ENCODE measurements at regions not wholly inside any gene's neighbourhood (a gene's known extent, or its start where the extent isn't known, plus 50 kb on each side); places are given as distances from the start of the nearest gene placed in this dataset.

DNA sequence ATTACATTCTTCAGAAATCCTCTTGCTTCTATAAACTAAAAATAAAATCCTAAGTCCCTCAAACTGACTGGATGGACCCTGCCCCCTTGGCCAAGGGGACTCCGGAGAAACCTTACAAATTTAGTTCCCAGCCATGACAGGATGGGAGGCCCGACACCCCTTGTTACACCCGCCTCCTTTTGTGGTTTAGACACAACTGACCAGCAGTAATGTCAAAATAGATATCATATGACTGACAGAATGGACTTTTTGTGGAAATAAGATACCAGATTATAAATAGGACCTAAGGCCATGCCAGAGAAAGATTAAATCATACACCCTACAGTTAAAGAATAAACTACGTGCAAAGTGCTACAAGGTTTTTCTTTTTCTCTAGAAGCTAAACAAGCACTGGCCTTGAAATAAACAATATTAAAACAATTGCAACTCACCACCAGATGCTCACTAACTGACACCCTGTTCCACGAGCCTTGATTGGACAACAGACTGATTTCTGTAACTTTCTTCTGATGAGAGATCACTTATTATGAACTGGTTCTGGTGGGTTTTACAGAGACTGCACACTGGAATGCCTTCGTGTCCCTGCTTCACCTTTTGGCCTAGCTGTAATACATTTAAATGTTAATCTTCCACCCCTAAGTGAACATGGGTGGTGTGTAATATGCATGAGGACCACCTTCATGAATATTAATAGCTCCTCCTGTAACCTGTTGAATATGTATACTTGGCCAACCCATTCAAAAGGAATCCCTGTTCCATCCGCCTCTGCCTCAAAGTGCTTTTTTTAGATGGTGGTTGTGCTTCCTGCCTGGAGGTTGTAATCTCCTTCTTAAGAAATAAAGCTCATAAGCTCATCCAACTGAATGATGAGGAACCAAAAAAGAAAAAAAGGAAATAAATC lies 99.6 kb downstream of the ODF2L start:
- no peak for DNase-seq

DNA sequence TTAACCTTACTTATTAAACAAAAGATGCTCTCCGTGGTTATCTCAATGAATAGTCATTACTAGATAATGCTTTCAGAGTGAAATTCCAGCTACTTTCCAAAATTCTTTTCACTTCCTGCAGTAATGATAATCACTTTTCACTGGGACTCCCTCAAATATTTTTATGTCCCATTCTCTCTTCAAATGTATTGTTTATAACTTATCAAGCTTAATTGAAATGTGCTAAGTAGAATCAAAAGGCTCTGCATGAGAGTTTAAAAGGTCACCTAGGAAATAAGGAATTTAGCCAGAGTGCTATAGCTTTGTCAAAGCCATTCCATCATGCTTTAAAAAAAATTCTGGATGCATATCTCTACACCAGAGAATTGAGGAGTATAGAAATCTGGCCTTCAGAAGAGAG lies 106.4 kb downstream of the ODF2L start:
- no peak for DNase-seq

DNA sequence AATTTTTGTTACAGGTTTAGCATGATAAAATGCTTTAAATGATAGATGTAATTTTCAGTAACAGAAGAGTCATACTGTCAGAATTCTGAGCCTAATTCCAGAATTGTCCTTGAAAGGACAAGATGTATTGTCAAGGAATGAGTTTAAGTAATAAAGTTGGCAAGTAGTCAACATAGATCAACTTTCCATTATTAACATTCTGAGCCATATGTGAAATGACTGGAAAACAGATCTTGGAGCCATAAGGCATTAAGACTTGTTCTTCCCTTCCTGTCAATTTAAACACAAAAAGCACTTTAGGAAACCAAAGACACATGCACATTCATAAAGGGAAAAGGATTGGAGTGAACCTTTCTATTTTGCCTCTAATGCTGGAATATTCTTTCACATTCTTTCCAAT lies 107.0 kb downstream of the ODF2L start:
- DNase-seq = no peak

DNA sequence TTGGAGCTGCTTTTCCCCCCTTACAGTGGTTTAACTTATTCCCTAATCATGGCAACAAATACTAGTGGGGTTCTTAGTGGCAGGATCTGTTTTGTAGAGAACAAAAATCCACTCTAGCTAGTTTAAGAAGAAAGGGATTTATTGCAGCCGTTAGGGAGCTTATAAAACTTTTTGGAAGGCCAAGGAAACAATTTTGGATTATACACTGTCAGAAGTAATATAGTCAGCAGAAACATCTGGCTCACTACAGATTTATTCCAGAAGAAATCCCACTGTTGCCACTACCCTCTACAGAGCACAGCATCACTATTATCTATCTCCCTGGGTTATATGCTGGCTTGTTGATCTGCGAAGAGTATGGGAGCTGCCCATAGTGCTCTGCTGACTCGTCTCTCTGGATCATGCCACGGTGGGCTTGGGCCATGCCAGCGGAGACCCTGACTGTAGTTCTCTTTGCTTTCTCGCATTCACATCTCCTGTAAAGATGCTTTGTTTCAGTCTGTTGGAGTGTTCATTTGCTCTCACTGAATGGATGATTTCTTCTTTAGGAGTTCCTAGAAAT lies 107.5 kb downstream of the ODF2L start:
- DNase-seq = no peak

DNA sequence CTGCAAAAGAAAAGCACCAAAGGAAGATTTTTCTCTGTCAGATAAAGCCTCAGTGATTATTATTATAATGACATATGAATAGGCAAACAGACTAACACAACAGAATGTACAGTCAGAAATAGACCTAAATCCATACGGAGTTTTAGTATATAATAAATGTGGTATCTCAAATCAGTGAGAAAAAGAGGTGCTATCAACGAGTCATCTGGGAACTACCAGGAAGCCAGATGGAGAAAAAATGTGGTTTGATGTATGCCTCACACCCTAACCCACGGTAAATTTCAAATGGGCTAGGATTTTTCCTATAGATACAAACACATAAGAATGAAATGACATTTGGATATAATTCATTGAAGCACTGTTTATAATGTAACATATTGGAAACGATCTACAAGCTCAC lies 110.3 kb downstream of the ODF2L start:
- DNase-seq = no peak

DNA sequence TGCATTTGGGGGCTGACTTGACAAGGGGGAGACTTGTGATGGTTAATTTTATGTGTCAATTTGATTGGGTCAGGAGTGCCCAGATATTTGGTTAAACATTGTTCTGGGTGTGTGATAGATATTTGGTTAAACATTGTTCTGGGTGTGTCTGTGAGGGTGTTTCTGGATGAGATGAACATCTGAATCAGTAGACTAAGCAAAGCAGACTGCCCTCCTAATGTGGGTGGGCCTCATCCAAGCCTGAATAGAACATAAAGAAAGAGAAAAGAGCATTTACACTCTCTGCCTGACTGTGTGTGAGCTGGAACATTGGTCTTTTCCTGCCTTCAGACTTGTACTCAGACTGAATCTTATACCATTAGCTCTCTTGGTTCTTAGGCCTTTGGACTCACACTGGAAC lies 113.5 kb downstream of the ODF2L start:
- DNase-seq = no peak

DNA sequence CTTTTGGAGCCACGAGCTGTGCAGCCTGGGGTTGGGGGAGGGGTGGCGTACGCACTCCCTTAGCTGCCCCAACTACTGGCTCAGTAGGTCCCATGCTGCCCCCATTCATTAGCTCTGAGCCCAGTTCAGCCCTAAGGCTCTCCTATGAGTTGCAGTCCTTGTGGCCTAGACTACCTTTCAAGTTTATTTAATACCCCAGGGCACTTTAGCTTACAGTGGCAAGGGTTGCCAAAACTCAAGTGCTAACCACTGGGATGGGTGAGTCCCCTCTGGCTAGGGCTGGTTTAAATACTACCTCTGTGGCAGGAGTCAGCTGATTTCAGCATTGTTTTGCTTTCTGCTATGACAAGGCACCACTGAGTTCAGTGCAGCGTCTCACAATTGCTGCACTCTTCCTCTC lies 118.2 kb downstream of the ODF2L start:
- no peak for DNase-seq

DNA sequence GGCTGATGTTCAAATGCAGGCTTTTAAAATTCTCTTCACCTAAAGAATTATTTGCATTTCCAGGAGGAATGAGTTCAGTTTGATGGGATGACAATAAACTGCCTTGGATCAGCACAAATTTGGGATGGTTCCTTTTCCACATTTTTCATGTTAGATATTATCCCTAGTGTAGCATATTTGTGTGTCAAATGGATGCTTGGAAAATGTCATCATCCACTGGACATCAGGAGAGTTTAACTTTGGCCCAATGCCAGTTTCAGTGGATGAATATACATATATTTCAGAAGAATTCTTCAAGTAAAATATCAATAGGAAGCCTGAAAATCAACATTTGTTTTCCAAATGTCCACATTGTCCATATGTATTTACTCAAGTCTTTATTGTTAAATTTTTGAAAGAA lies 116.5 kb upstream of the COL24A1 start:
- DNase-seq = no peak

DNA sequence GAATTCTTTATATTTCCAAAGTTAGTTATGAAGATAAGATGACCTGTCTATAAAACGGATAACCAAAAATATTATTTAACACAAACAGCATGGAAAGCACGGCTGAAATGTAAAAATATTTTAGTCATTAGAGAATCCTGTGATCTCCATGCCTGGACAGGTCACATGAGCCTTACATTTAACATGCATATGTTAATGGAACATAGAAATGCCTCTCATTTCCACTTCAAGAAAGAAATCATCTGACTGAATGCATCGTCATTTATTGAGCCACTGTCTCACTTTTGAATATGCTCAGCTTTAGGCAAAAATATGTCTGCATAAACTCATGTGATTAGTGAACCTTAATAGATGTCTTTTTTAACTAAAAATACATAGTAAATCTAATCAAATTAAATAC lies 115.5 kb upstream of the COL24A1 start:
- DNase-seq = no peak

DNA sequence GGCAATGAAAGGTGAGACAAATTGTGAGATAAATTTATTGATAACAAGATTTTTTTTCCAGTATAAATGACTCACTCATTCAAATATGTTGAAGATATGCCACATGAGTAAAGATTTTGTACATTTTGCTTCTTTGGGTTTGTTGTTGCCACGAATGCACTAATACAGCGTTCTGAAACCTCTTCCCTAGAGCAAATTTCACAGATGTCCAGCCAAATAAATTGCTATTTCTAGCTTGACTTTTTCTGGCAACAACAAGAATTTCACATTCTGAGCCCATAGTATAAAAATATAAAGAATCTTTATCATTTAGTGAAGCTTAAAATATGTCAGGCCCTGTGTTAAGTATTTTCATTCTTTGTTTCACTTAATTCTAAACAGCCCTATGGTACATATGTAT lies 114.5 kb upstream of the COL24A1 start:
- no peak for DNase-seq

DNA sequence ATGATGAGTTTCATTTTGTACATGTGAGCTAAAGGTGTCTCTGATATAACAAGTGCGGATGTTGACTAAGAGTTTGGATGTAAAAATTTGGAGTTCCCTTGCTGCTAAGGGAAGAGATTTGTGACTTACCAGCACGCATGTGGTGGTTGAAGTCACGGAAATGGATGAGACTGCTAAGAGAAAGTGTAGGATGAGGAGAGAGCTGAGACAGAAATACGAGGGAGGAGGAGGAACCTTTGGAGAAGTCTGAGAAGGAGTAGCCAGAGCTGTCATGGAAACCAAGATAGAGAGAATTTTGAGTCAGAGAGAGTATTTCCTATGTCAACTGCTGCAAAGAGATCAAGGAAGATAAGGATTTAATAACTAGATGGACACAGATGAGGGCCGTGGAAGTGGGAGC lies 106.5 kb upstream of the COL24A1 start:
- no peak for DNase-seq

DNA sequence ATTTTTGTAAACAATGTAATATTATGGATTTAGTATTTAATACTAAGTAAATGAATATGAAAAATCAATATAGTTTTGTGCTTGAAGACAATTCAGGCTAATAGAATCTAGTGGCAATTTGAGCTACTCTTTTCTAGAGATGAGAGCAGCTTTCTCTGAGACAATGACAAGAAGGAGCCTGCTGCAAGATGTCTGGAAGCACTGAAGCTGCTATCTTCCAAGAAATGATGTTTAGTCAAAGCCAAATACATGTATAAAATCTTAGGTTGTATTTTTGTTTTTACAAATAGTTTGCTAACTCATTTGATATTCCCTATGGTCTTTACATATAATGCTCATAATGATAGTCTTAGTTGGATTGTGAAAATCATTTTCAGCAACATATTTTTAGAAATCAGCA lies 103.9 kb upstream of the COL24A1 start:
- DNase-seq = no peak

DNA sequence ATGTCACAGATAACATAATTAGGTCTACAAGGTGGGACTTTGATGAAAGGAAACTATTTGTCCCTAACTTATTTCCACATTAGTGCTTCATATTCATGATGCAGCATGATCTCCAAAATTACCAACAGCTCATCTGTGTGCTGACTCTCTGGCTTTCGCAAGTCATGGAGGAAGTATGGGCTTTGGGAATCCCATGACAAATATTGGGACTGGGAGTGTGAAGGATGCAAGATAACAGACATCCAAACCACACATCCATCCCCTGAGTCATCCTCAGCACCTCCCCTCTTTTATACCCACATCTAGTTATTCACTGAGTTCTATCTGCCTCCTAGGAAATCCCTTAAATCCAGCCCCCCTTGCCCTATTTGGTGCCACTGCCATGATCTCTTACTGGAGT lies 102.8 kb upstream of the COL24A1 start:
- DNase-seq = no peak

DNA sequence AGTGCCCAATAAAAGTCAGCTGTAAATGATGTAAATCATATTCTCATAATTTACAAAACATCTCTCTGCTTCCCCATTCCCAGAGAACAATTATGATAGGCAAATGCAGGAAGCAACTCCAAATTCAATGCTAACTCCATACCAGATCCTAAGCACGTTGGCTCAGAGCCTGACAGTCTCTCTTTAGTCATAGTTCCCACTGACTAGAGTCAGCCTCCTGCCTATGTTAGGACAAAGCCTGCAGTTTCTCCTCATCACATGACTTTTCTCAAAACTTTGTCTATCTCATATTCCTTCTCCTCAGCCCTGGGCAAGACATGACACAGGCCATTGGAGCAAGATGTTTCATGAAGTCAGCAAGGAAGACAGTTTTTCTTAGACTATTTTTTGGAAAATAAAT lies 101.5 kb upstream of the COL24A1 start:
- DNase-seq = no peak

DNA sequence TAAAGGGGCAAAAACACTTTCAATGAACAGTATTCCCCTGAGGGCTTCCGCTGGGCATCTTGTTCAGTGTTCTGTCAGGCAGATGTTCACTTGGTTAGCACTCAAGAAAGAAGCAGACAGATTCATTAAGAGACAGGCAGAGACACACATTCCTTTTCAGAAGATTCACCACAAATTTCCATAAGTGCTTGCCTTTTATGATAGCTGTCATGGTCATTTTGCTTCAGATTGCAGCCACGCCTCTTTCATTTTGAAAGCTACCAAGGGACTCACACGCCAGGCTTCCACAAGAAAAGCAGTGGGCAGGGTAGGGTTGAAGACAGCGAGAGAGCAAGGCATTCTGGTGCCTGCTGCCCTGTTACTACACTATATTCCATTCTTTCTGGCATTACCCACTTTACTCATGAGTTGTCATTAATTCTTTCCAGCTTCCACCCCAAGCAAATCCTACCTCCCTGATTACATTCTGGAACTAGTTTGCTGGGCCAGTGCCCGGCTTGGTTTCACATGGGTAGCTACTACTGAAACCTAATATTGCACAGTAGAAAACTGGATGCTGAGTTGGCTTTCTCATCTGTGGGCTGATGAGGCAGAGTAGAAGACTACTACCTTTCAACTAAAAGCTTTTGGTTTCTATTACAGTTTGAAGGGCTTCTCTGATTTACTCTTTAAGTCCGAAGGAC lies 91.2 kb upstream of the COL24A1 start:
- peak; percentile 96 for DNase-seq

DNA sequence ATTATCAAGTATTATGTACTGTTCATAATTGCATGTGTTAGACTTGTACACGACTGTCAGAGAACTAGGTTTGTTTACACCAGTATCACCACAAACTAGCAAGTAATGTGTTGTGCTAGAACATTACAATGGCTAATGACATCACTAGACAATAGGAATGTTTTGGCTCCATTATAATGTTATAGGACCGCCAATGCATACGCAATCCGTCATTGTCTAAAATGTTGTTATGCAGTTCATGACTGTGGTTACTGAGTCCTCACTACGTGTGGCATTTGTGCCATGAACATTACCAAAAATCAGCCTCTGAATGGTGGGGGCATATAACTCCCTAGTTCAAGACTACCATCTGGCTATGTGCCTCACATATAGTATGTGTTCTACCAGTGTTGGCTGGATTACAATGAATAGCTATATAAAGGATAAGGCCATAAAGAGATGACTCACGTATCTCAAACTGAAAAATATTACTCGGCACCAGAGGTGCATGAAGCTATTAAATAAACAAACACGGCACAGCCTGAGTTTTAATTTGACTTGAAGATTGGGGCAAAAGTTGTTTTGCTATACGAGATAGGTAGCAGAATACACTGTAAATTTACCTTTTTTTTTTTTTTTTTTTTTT lies 89.1 kb upstream of the COL24A1 start:
- no peak for DNase-seq

DNA sequence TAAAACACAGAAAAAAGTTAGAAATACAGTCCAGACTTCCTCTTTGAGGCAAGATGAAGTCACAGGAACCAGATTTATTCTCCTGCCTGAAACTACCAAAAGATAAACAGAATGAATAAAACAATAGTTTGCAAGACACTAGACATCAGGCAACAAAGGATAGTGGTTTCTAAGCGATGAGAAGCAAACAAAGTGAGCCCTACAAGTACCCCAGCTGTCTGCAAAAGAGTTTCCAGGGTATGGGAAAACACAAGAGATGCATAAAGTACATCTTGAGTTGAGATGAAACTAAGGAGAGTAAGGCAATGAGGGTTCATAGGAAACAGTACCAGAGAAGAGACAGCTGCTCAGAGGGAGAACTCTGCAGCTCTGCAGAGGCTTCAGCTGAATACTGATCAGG lies 83.3 kb upstream of the COL24A1 start:
- DNase-seq = peak; percentile 62

DNA sequence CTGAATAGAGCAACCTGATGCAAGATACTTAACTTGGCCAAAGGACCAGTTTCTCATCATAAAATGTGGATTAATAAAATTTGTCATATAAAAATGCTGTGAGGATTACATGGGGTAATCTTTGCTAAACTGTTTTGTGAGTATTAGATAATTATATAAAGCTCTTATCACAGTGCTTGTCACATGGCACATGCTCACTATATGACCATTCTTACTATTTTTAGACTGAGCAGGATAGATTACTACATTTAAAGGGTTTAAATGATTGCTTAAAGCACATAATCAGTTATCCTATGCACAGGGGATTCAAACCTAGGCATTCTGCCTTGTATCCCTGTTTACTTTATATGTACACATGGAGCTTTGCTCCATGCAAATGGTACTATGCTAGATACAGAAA lies 82.9 kb upstream of the COL24A1 start:
- no peak for DNase-seq

DNA sequence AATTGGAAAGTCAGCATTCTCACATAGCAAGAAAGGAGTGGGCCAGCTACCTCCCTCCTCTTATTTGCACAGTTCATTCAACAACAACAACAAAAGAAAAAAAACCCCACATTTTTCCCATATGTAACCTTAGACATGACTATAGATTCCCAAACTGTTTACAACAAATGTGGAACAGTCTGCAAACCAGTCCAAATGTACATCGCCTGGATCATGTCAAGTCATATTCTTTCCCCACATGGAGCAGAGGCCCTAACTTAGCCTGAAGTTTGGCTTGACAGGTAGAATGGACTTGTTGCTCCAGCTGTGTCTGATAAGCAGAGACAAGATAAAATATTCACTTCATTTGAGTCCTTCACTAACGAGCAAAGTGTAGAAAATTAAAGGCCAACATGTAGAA lies 81.7 kb upstream of the COL24A1 start:
- DNase-seq = no peak

DNA sequence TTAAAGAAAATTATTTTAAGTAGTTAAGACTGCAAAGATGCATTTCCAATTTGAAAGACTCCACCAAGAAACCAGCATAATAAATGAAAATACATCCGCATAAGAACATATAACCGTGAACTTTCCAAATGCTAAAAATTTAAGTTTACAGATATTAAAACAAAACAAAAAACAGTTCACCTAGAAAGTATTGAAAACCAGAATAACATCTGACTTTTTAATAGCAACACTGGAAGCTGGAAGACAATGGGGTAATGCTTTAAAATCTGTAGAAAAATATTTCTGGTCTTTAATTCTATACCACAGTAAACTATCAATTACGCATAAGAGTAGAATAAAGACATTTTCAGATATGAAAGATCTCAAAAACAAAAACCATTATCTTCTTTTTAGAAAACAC lies 79.3 kb upstream of the COL24A1 start:
- no peak for DNase-seq

DNA sequence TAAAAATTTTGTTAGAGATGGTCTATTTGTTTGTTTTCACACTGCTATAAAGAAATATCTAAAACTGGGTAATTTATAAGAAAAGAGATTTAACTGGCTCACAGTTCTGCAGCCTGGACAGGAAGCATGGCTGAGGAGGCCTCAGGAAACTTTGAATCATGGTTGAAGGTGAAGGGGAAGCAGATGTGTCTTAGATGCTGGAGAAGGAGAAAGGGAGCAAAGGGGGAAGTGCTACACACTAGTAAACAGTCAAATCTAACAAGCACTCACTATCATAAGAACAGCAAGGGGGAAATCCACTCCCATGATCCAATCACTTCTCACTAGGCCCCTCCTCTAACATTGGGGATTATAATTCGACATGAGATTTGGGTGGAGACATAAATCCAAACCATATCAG lies 76.8 kb upstream of the COL24A1 start:
- DNase-seq = no peak

DNA sequence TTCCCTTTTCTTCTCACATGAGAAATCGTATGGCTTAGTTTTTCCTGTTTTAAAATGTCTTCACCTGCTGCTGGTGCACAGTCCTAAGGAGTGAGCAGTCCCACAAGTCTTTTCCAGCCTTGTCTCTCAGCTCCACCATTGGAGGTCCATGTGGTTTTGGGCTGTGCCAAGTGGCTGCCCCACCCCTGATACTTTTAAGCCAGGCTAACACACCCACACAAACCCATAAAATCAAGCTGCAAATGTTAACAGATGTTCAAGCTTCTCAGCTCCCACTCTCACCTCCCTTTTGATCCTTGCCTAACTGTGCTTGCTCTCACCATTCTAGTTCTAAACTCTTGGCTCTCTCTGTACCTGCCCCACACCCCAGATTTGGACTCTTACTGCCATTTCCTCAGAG lies 74.5 kb upstream of the COL24A1 start:
- DNase-seq = no peak

DNA sequence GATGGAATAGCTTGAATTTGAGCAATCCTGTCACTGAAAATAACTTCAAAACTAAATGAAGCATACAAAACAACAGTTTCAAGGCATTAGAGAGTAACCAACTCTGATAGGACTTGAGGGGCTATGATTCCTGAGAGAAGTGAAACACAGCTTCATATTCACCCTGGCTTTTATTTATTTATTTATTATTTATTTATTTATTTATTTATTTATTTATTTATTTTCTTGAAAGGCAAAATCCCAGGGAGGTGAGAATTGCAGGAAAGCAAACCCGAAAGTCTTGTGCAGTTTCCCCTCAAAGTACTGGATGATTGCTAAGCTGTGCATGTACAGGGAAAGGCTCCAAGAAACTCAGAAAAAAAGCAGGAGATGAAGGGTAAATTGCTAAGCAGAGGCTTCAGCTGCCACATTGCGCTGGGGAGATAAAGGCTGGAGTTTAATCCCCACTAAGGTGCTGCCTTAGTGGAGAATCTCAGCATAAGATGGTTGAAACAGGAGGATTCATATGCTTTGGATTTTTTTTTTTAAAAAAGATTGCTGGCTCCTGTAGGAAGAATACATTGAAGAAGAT lies 72.9 kb upstream of the COL24A1 start:
- no peak for DNase-seq

DNA sequence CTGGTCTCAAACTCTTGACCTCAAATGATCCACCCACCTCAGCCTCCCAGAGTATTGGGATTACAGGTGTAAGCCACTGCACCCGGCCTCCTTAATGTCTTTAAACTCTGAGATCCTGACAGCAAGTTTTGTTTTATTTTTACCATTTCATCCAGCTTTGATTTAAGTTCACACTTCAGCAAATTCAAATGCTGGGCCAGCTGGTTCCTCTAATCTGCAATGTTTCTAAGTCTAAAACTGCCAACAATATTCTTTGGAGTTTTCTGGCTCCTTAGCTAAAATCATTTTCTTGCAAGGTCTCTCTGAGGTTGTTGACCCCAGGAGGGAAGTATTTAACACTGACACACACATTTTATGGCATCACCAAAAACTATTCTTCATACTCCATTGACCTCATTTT lies 72.0 kb upstream of the COL24A1 start:
- DNase-seq = no peak

All from NCI-H187 treated with DMSO at 0.1 percent for 48 hours (cell line).